H1 (cell line): ENCODE measurements at regions not wholly inside any gene's neighbourhood (a gene's known extent, or its start where the extent isn't known, plus 50 kb on each side); places are given as distances from the start of the nearest gene placed in this dataset.

Experiments
- CTCF ChIA-PET: fragments of 300-600 bp; sonication (Branson Sonifier 250); formaldehyde crosslinking; loops from one replicate; lab custom pipeline; 2021; ENCODE audit not compliant: partially characterized antibody; lab: Charles Lee
- POLR2A ChIA-PET: fragments of 300-600 bp; sonication (Branson Sonifier 250); formaldehyde crosslinking; loops from one replicate; lab custom pipeline; 2021; ENCODE audit warnings: inconsistent platforms; ENCODE audit not compliant: partially characterized antibody; lab: Charles Lee
- DNase-seq, 2 experiments: peaks; one replicate each; pipeline versions ENCODE4 v3.0.0 to v3.0.0-alpha.2; 2010 to 2022; ENCODE audit warnings: low spot score in 2 of 2, low read depth in 1 of 2, mixed read lengths in 1 of 2
- FAIRE-seq: peaks from 2 replicates; lab custom pipeline; 2011; peaks lifted over from hg19 to GRCh38; lab: Jason Lieb, UNC
- H2AFZ ChIP-seq: 2 replicates; pipeline ENCODE4 v1.8.1; 2012; ENCODE audit warnings: low read length, inconsistent platforms
- H2AK5ac ChIP-seq: 2 replicates; pipeline ENCODE4 v1.6.1; 2013; ENCODE audit warnings: low read depth, low read length
- H2BK120ac ChIP-seq: replicated peaks from 2 replicates; pipeline ENCODE3; 2013; ENCODE audit warnings: low read depth, low read length, inconsistent platforms
- H2BK12ac ChIP-seq: 2 replicates; pipeline ENCODE4 v1.6.1; 2013; ENCODE audit warnings: low read depth, low read length
- H2BK15ac ChIP-seq: 2 replicates; pipeline ENCODE4 v1.6.1; 2013; ENCODE audit warnings: low read length
- H2BK20ac ChIP-seq: 2 replicates; pipeline ENCODE4 v1.6.1; 2013; ENCODE audit warnings: low read length
- H2BK5ac ChIP-seq: 2 replicates; pipeline ENCODE4 v1.6.1; 2013; ENCODE audit warnings: low read depth, low read length
- H3K14ac ChIP-seq: 2 replicates; pipeline ENCODE4 v1.6.1; 2013; ENCODE audit warnings: inconsistent platforms; ENCODE audit not compliant: insufficient read length
- H3K18ac ChIP-seq: 2 replicates; pipeline ENCODE4 v1.6.1; 2013; ENCODE audit warnings: low read length; ENCODE audit errors: extremely low read depth
- H3K23ac ChIP-seq: 2 replicates; pipeline ENCODE4 v1.6.1; 2013; ENCODE audit warnings: inconsistent platforms; ENCODE audit not compliant: insufficient read length
- H3K23me2 ChIP-seq: 2 replicates; pipeline ENCODE4 v1.6.1; 2013; ENCODE audit warnings: low read depth, low read length
- H3K27ac ChIP-seq: 2 replicates; pipeline ENCODE4 v1.6.1; 2011; ENCODE audit warnings: low read depth, low read length, inconsistent platforms
- H3K27me3 ChIP-seq, 4 experiments: replicated peaks in 1 of 4; 1 replicate in 1 of 4; 2 replicates in 3 of 4; pipeline versions ENCODE4 v1.6.1 to v1.8.1; 2011 to 2013; ENCODE audit warnings: low read length in 3 of 4, mild to moderate bottlenecking in 3 of 4, inconsistent platforms in 2 of 4, mixed read lengths in 2 of 4, moderate library complexity in 1 of 4; ENCODE audit not compliant: control insufficient read depth in 3 of 4, insufficient read depth in 3 of 4; ENCODE audit errors: extremely low read depth in 1 of 4
- H3K36me3 ChIP-seq, 4 experiments: 2 replicates each; pipeline versions ENCODE4 v1.6.1 to v1.8.1; 2011 to 2013; ENCODE audit warnings: mild to moderate bottlenecking in 4 of 4, low read length in 3 of 4, moderate library complexity in 2 of 4, control low read depth in 1 of 4, inconsistent platforms in 1 of 4; ENCODE audit not compliant: insufficient read depth in 4 of 4, control insufficient read depth in 2 of 4
- H3K4ac ChIP-seq: replicated peaks from 2 replicates; pipeline ENCODE3; 2013; ENCODE audit warnings: low read length, low read depth, mixed read lengths, inconsistent platforms; ENCODE audit not compliant: insufficient read length
- H3K4me1 ChIP-seq, 4 experiments: replicated peaks in 1 of 4; 1 replicate in 1 of 4; 2 replicates in 3 of 4; pipeline versions ENCODE4 v1.6.1 to v1.8.1; 2011 to 2013; ENCODE audit warnings: low read length in 3 of 4, inconsistent platforms in 2 of 4, mixed read lengths in 1 of 4; ENCODE audit not compliant: insufficient read depth in 4 of 4, control insufficient read depth in 3 of 4
- H3K4me2 ChIP-seq, 2 experiments: 2 replicates each; pipeline versions ENCODE4 v1.6.1 to v1.8.1; 2011 to 2013; ENCODE audit warnings: low read depth in 2 of 2, low read length in 2 of 2, control low read depth in 1 of 2, inconsistent platforms in 1 of 2, mild to moderate bottlenecking in 1 of 2; ENCODE audit not compliant: insufficient read depth in 1 of 2
- H3K4me3 ChIP-seq, 4 experiments: fragments of 200-600, 300-600 bp in 1 of 4; sonication (generic), shearing (Covaris generic), sonication (Bioruptor Twin) in 1 of 4; 2 replicates each; pipeline versions ENCODE4 v1.5.1 to v1.8.1; 2011 to 2016; ENCODE audit warnings: low read length in 4 of 4, low read depth in 3 of 4, control low read depth in 2 of 4, inconsistent platforms in 2 of 4, mild to moderate bottlenecking in 2 of 4, mixed read lengths in 1 of 4, moderate library complexity in 1 of 4; ENCODE audit not compliant: insufficient read depth in 2 of 4; ENCODE audit errors: extremely low read depth in 1 of 4
- H3K56ac ChIP-seq: replicated peaks from 2 replicates; pipeline ENCODE3; 2013; ENCODE audit warnings: low read depth, mild to moderate bottlenecking, mixed read lengths, low read length, inconsistent platforms; ENCODE audit not compliant: insufficient read length
- H3K79me1 ChIP-seq: 2 replicates; pipeline ENCODE4 v1.6.1; 2013; ENCODE audit warnings: low read depth, low read length, control low read depth
- H3K79me2 ChIP-seq, 2 experiments: 2 replicates each; pipeline versions ENCODE4 v1.6.1 to v1.8.1; 2012 to 2013; ENCODE audit warnings: low read length in 2 of 2, mild to moderate bottlenecking in 2 of 2, inconsistent platforms in 1 of 2; ENCODE audit not compliant: insufficient read depth in 2 of 2, control insufficient read depth in 1 of 2
- H3K9ac ChIP-seq, 4 experiments: replicated peaks in 1 of 4; 1 replicate in 1 of 4; 2 replicates in 3 of 4; pipeline versions ENCODE4 v1.6.1 to v1.8.1; 2011 to 2013; ENCODE audit warnings: low read depth in 3 of 4, low read length in 3 of 4, control low read depth in 2 of 4, mild to moderate bottlenecking in 2 of 4, moderate library complexity in 2 of 4, inconsistent platforms in 1 of 4; ENCODE audit errors: extremely low read depth in 1 of 4
- H3K9me3 ChIP-seq, 2 experiments: 2 replicates each; pipeline versions ENCODE4 v1.6.1 to v1.8.1; 2012 to 2013; ENCODE audit warnings: mild to moderate bottlenecking in 2 of 2, moderate library complexity in 2 of 2, control low read depth in 1 of 2, inconsistent platforms in 1 of 2, low read depth in 1 of 2, low read length in 1 of 2, mixed read lengths in 1 of 2; ENCODE audit not compliant: insufficient read depth in 2 of 2
- H4K20me1 ChIP-seq, 2 experiments: replicated peaks in 1 of 2; 2 replicates each; pipeline versions ENCODE3 to v1.8.1; 2011 to 2013; ENCODE audit warnings: inconsistent platforms in 2 of 2, low read length in 2 of 2, mild to moderate bottlenecking in 1 of 2; ENCODE audit not compliant: insufficient read depth in 2 of 2, control insufficient read depth in 1 of 2
- H4K5ac ChIP-seq: 2 replicates; pipeline ENCODE4 v1.6.1; 2013; ENCODE audit warnings: low read length, low read depth, mixed read lengths, inconsistent platforms; ENCODE audit not compliant: insufficient read length
- H4K8ac ChIP-seq: 2 replicates; pipeline ENCODE4 v1.8.0; 2013; ENCODE audit warnings: mild to moderate bottlenecking, moderate library complexity, low read length, inconsistent platforms; ENCODE audit not compliant: insufficient read depth; ENCODE audit errors: extremely low read depth
- H4K91ac ChIP-seq: replicated peaks from 2 replicates; pipeline ENCODE3; 2013; ENCODE audit warnings: low read length, mixed read lengths, inconsistent platforms; ENCODE audit not compliant: insufficient read length
- BRCA1 ChIP-seq: IDR thresholded peaks from 2 replicates; pipeline ENCODE4 v1.6.1; 2012; ENCODE audit warnings: low read depth, low read length, improper control_type of control experiment
- CHD1 ChIP-seq: IDR thresholded peaks from 2 replicates; pipeline ENCODE4 v1.6.1; 2012; ENCODE audit warnings: low read depth, low read length, improper control_type of control experiment
- E2F6 ChIP-seq: IDR thresholded peaks from 2 replicates; pipeline ENCODE4 v1.6.1; 2012; ENCODE audit warnings: inconsistent platforms
- EGR1 ChIP-seq: IDR thresholded peaks from 2 replicates; pipeline ENCODE4 v1.6.1; 2011; ENCODE audit warnings: low read depth, low read length, borderline replicate concordance
- EZH2 ChIP-seq: fragments of 200-600 bp; sonication (generic); IDR thresholded peaks from 2 replicates; pipeline ENCODE4 v1.7.1; 2012; ENCODE audit warnings: low read depth, mild to moderate bottlenecking, moderate library complexity, low read length, inconsistent platforms; ENCODE audit not compliant: severe bottlenecking
- MAFK ChIP-seq: IDR thresholded peaks from 2 replicates; pipeline ENCODE4 v1.6.1; 2012; ENCODE audit warnings: low read depth, mild to moderate bottlenecking, improper control_type of control experiment, low read length
- POU5F1 ChIP-seq: IDR thresholded peaks from 2 replicates; pipeline ENCODE4 v1.6.1; 2011; ENCODE audit warnings: low read depth, mild to moderate bottlenecking, low read length, moderate library complexity
- RAD21 ChIP-seq, 2 experiments: IDR thresholded peaks in 1 of 2; conservative IDR thresholded peaks in 1 of 2; 2 replicates each; pipeline ENCODE4 v1.6.1; 2011; ENCODE audit warnings: low read depth in 2 of 2, low read length in 2 of 2, improper control_type of control experiment in 1 of 2, inconsistent platforms in 1 of 2, mild to moderate bottlenecking in 1 of 2, moderate library complexity in 1 of 2
- SP1 ChIP-seq: IDR thresholded peaks from 2 replicates; pipeline ENCODE4 v1.6.1; 2011; ENCODE audit warnings: low read depth, low read length
- TAF7 ChIP-seq: optimal IDR thresholded peaks from 2 replicates; pipeline ENCODE3; 2011; ENCODE audit warnings: low read depth, mild to moderate bottlenecking, inconsistent platforms, low read length, moderate library complexity, borderline replicate concordance
- YY1 ChIP-seq: IDR thresholded peaks from 2 replicates; pipeline ENCODE4 v1.6.1; 2011; ENCODE audit warnings: low read depth, mild to moderate bottlenecking, low read length
- ZNF274 ChIP-seq: IDR thresholded peaks from 2 replicates; pipeline ENCODE4 v1.7.0; 2012; ENCODE audit warnings: low read length, borderline replicate concordance; ENCODE audit errors: extremely low read depth
- WGBS, 2 experiments: shearing (Covaris generic) in 1 of 2; methylation state at CpG; one replicate each; pipeline versions ENCODE4 v1.1.6 to v1.1.7; 2013 to 2015; ENCODE audit warnings: low lambda C conversion rate in 2 of 2, mixed read lengths in 2 of 2, inconsistent platforms in 1 of 2, low coverage in 1 of 2, missing lambda C conversion rate in 1 of 2; ENCODE audit not compliant: insufficient replicate concordance in 2 of 2, insufficient coverage in 1 of 2, insufficient read length in 1 of 2; ENCODE audit errors: extremely low coverage in 1 of 2, missing lambda C conversion rate in 1 of 2; 5-methylcytosine and 5-hydroxymethylcytosine counted together

GRCh38 chr16:86302421-86303109 is 207.8 kb upstream of the FOXF1 start:
- no peak overlapping the region for H2BK15ac ChIP-seq
- no peak overlapping the region for H3K18ac ChIP-seq
- no peak overlapping the region for H2BK12ac ChIP-seq
- no peak overlapping the region for H3K56ac ChIP-seq
- no peak overlapping the region for H4K8ac ChIP-seq
- H4K91ac ChIP-seq: no peak overlapping the region
- no peak overlapping the region for H2AK5ac ChIP-seq
- peaks cover 0 to under 1% (median 0%) of the 10 kb centered on the region in 4 experiments; a peak in 2 of 7 replicates for H3K27me3 ChIP-seq
- no peak overlapping the region for H4K5ac ChIP-seq
- H3K79me1 ChIP-seq: no peaks in the 10 kb centered on the region
- H3K4ac ChIP-seq: no peak overlapping the region
- no peak for DNase-seq
- H3K4me2 ChIP-seq: no peak overlapping the region
- H3K14ac ChIP-seq: no peak overlapping the region
- no peak overlapping the region for H2BK20ac ChIP-seq
- no peaks in the 10 kb centered on the region; the same call in none of the 2 replicates for H3K23me2 ChIP-seq
- no peak overlapping the region for H3K23ac ChIP-seq
- ChIA-PET POLR2A (no interaction called here), CTCF (interaction anchor here (0.9 to 1.3 kb wide), 3 partner anchors 8 to 50 kb away, joined by 3 to 5 read pairs (median 3); no protein-coding TSS in a partner anchor)
- H3K4me3 ChIP-seq: no peak overlapping the region
- 87% methylated on average over 11 of the region's 11 CpGs; no CpG with 5 or more reads in 1 of the 2 experiments for WGBS, 2 experiments
- H3K4me1 ChIP-seq: peaks cover 0 to 8% (median 5%) of the 10 kb centered on the region in 4 experiments; a peak in 5 of 7 replicates
- no peak for FAIRE-seq
- no peaks in the 10 kb centered on the region for H3K36me3 ChIP-seq
- H2BK120ac ChIP-seq: no peak overlapping the region
- no peaks in the 10 kb centered on the region for H3K9me3 ChIP-seq
- H4K20me1 ChIP-seq: no peaks in the 10 kb centered on the region
- H3K27ac ChIP-seq: no peak overlapping the region
- no peak overlapping the region for H2BK5ac ChIP-seq
- no peaks in the 10 kb centered on the region for H3K79me2 ChIP-seq
- no peak overlapping the region for H2AFZ ChIP-seq
- no peak overlapping the region for H3K9ac ChIP-seq
- TF ChIP-seq RAD21 (IDR thresholded peaks at IDR 0.05 in 1 of 2, conservative IDR thresholded peaks at IDR 0.05 in 1 of 2; ENCODE audit: low read depth in 2 of 2, low read length in 2 of 2) (no peak), ZNF274 (no peak), E2F6 (no peak), POU5F1 (no peak), YY1 (no peak), BRCA1 (no peak), TAF7 (no peak), CHD1 (no peak), EGR1 (no peak), SP1 (no peak), EZH2 (no peak), MAFK (no peak)
